Naive thymus-derived CD4-positive, alpha-beta T cell (primary cell): ENCODE measurements at regions not wholly inside any gene's neighbourhood (a gene's known extent, or its start where the extent isn't known, plus 50 kb on each side); places are given as distances from the start of the nearest gene placed in this dataset.
"Not testable (repeated sequence)": the region's sequence is repeated elsewhere in the genome, so short reads cannot be mapped to it uniquely, and the experiment has no call there.

ENCODE experiments used
- ATAC-seq: fragments of 150-1000 bp; cut with Tn5 transposase; 2 replicates; pipeline ENCODE4 v1.10.0; 2021; ENCODE audit warnings: mild to moderate bottlenecking, moderate library complexity
- CTCF ChIA-PET: fragments of 350-600 bp; sonication (Branson Sonifier 250); formaldehyde crosslinking; loops from one replicate; lab custom pipeline; 2021; ENCODE audit warnings: antibody characterized with exemption; lab: Charles Lee
- POLR2A ChIA-PET: fragments of 350-600 bp; sonication (Branson Sonifier 250); formaldehyde crosslinking; loops from one replicate; lab custom pipeline; 2021; ENCODE audit warnings: antibody characterized with exemption, inconsistent platforms; lab: Charles Lee
- DNase-seq, 9 donors: peaks; one replicate each; pipeline versions ENCODE4 v3.0.0 to v3.0.0-alpha.2; 2020 to 2022; ENCODE audit warnings: mixed read lengths in 1 of 9
- H3K27ac ChIP-seq: one replicate; pipeline ENCODE4 v1.7.0; 2013; ENCODE audit warnings: mild to moderate bottlenecking, low read depth, low read length, moderate library complexity
- H3K27me3 ChIP-seq, 2 donors: one replicate each; pipeline ENCODE4 v1.7.0; 2013; ENCODE audit warnings: low read length in 2 of 2, mild to moderate bottlenecking in 2 of 2, moderate library complexity in 2 of 2; ENCODE audit not compliant: control insufficient read depth in 2 of 2, insufficient read depth in 2 of 2
- H3K36me3 ChIP-seq, 3 experiments: 1 replicate in 2 of 3; 2 replicates in 1 of 3; pipeline ENCODE4 v1.7.0; 2013; ENCODE audit warnings: low read length in 3 of 3, mild to moderate bottlenecking in 3 of 3, moderate library complexity in 1 of 3; ENCODE audit not compliant: insufficient read depth in 3 of 3, control insufficient read depth in 2 of 3
- H3K4me1 ChIP-seq, 2 donors: one replicate each; pipeline ENCODE4 v1.7.0; 2013; ENCODE audit warnings: low read length in 2 of 2, mild to moderate bottlenecking in 2 of 2, moderate library complexity in 1 of 2; ENCODE audit not compliant: control insufficient read depth in 2 of 2, insufficient read depth in 2 of 2
- H3K4me3 ChIP-seq: 2 replicates; pipeline ENCODE4 v1.7.0; 2013; ENCODE audit warnings: mild to moderate bottlenecking, low read length
- H3K9me3 ChIP-seq, 3 experiments: 1 replicate in 2 of 3; 2 replicates in 1 of 3; pipeline ENCODE4 v1.7.0; 2013; ENCODE audit warnings: low read length in 3 of 3; ENCODE audit not compliant: control insufficient read depth in 2 of 3
- H3K27ac Mint-ChIP-seq, 9 donors: one replicate each; pipeline ENCODE4 v1.8.0; 2020 to 2022; ENCODE audit warnings: mixed read lengths in 9 of 9, mild to moderate bottlenecking in 8 of 9, moderate library complexity in 5 of 9, inconsistent platforms in 2 of 9
- H3K27me3 Mint-ChIP-seq, 5 donors: one replicate each; pipeline ENCODE4 v1.8.0; 2021 to 2022; ENCODE audit warnings: mixed read lengths in 5 of 5, mild to moderate bottlenecking in 1 of 5
- H3K36me3 Mint-ChIP-seq, 5 donors: one replicate each; pipeline ENCODE4 v1.8.0; 2020 to 2022; ENCODE audit warnings: mixed read lengths in 5 of 5, mild to moderate bottlenecking in 3 of 5, inconsistent platforms in 1 of 5
- H3K4me1 Mint-ChIP-seq, 7 donors: one replicate each; pipeline ENCODE4 v1.8.0; 2020 to 2022; ENCODE audit warnings: mixed read lengths in 7 of 7, mild to moderate bottlenecking in 3 of 7, inconsistent platforms in 1 of 7
- H3K4me3 Mint-ChIP-seq, 10 donors: one replicate each; pipeline ENCODE4 v1.8.0; 2020 to 2022; ENCODE audit warnings: mild to moderate bottlenecking in 10 of 10, mixed read lengths in 10 of 10, moderate library complexity in 6 of 10, inconsistent platforms in 2 of 10
- H3K9me3 Mint-ChIP-seq, 11 donors: one replicate each; pipeline ENCODE4 v1.8.0; 2020 to 2022; ENCODE audit warnings: mixed read lengths in 11 of 11, mild to moderate bottlenecking in 4 of 11, inconsistent platforms in 1 of 11, moderate library complexity in 1 of 11
- intact Hi-C, 2 donors: fragments of 100-400 bp; cut with micrococcal nuclease; formaldehyde crosslinking; loops; one replicate each; pipeline ENCODE4 v1.15.1; 2023

GRCh38 chr5:178050873-178051272 is 54.8 kb upstream of the PROP1 start:
- H3K9me3 Mint-ChIP-seq, H3K9me3 ChIP-seq, H3K4me1 Mint-ChIP-seq, intact Hi-C loops, H3K27ac ChIP-seq, ATAC-seq, POLR2A ChIA-PET, H3K27me3 Mint-ChIP-seq, H3K36me3 Mint-ChIP-seq, DNase-seq, CTCF ChIA-PET, H3K4me3 Mint-ChIP-seq, H3K27me3 ChIP-seq, H3K4me3 ChIP-seq, H3K4me1 ChIP-seq, H3K36me3 ChIP-seq, H3K27ac Mint-ChIP-seq: not testable (repeated sequence)

- H3K36me3 Mint-ChIP-seq, DNase-seq, H3K27ac ChIP-seq, H3K4me1 ChIP-seq, intact Hi-C loops, H3K9me3 Mint-ChIP-seq, H3K27me3 Mint-ChIP-seq, H3K36me3 ChIP-seq, H3K27me3 ChIP-seq, H3K4me1 Mint-ChIP-seq, H3K4me3 Mint-ChIP-seq, CTCF ChIA-PET, H3K9me3 ChIP-seq, POLR2A ChIA-PET, H3K4me3 ChIP-seq, ATAC-seq: not testable (repeated sequence)
- peak overlapping the region in 1 of 9 donors; percentile 56 for H3K27ac Mint-ChIP-seq
Observed at GRCh38 chr5:178047943-178048342, 51.9 kb upstream of the PROP1 start.

- H3K36me3 Mint-ChIP-seq, H3K4me1 Mint-ChIP-seq, H3K27me3 Mint-ChIP-seq, ATAC-seq, H3K27ac ChIP-seq, H3K36me3 ChIP-seq, intact Hi-C loops, H3K4me1 ChIP-seq, H3K27me3 ChIP-seq, H3K9me3 ChIP-seq, H3K9me3 Mint-ChIP-seq, CTCF ChIA-PET, H3K4me3 ChIP-seq, POLR2A ChIA-PET: not testable (repeated sequence)
- peak overlapping the region in 8 of 9 donors; percentile 35 to 90 (median 68) for H3K27ac Mint-ChIP-seq
- peak overlapping the region in 8 of 10 donors; percentile 39 to 80 (median 64) for H3K4me3 Mint-ChIP-seq
- DNase-seq, result peak in 2 of 9 donors; percentile 14 to 21
Observed at GRCh38 chr5:178046757-178047399, 50.8 kb upstream of the PROP1 start.

- intact Hi-C loops, H3K4me1 Mint-ChIP-seq, H3K27me3 Mint-ChIP-seq, CTCF ChIA-PET, H3K27me3 ChIP-seq, DNase-seq, H3K4me1 ChIP-seq, ATAC-seq, H3K9me3 Mint-ChIP-seq, POLR2A ChIA-PET, H3K27ac Mint-ChIP-seq, H3K27ac ChIP-seq, H3K4me3 Mint-ChIP-seq, H3K4me3 ChIP-seq, H3K9me3 ChIP-seq, H3K36me3 Mint-ChIP-seq, H3K36me3 ChIP-seq: not testable (repeated sequence)
Observed at GRCh38 chr5:178045963-178046362, 49.9 kb upstream of the PROP1 start.
